Muscle of arm (tissue), 1 donor: ENCODE measurements at regions not wholly inside any gene's neighbourhood (a gene's known extent, or its start where the extent isn't known, plus 50 kb on each side); places are given as distances from the start of the nearest gene placed in this dataset.
"Not testable (repeated sequence)": the region's sequence is repeated elsewhere in the genome, so short reads cannot be mapped to it uniquely, and the experiment has no call there.

Experiments used
- DNase-seq: peaks from one replicate; pipeline ENCODE4 v3.0.0-alpha.2; 2013

- peak; percentile 1 for DNase-seq
Observed at GRCh38 chr18:66280470-66280869, 323.4 kb downstream of the CDH19 start.

GRCh38 chr18:66271962-66272361 lies 331.9 kb downstream of the CDH19 start:
- DNase-seq = no peak

GRCh38 chr18:66264130-66264529 lies 339.8 kb downstream of the CDH19 start:
- no peak for DNase-seq

- no peak for DNase-seq
Observed at GRCh38 chr18:66254121-66254520, 349.8 kb downstream of the CDH19 start.

GRCh38 chr18:66252703-66253102 lies 351.2 kb downstream of the CDH19 start:
- no peak for DNase-seq

- DNase-seq = no peak
Observed at GRCh38 chr18:66235206-66235605, 368.7 kb downstream of the CDH19 start.

GRCh38 chr18:66226782-66227181 lies 377.1 kb downstream of the CDH19 start:
- no peak for DNase-seq

- not testable (repeated sequence) for DNase-seq
Observed at GRCh38 chr18:66223317-66223716, 380.6 kb downstream of the CDH19 start.

GRCh38 chr18:66222174-66222573 lies 381.7 kb downstream of the CDH19 start:
- DNase-seq = no peak

- no peak for DNase-seq
Observed at GRCh38 chr18:66219817-66220216, 384.1 kb downstream of the CDH19 start.

GRCh38 chr18:66211749-66212148 lies 392.1 kb downstream of the CDH19 start:
- no peak for DNase-seq

GRCh38 chr18:66210875-66211274 lies 393.0 kb downstream of the CDH19 start:
- no peak for DNase-seq

GRCh38 chr18:66209656-66210055 lies 394.2 kb downstream of the CDH19 start:
- DNase-seq = no peak

GRCh38 chr18:66196805-66197204 lies 407.1 kb downstream of the CDH19 start:
- no peak for DNase-seq

- no peak for DNase-seq
Observed at GRCh38 chr18:66193938-66194337, 410.0 kb downstream of the CDH19 start.

- DNase-seq = no peak
Observed at GRCh38 chr18:66193394-66193793, 410.5 kb downstream of the CDH19 start.

- DNase-seq = no peak
Observed at GRCh38 chr18:66168685-66169235, 417.9 kb downstream of the CDH7 start.

- no peak for DNase-seq
Observed at GRCh38 chr18:66167829-66168684, 417.2 kb downstream of the CDH7 start.

- no peak for DNase-seq
Observed at GRCh38 chr18:66160007-66160406, 409.2 kb downstream of the CDH7 start.

GRCh38 chr18:66159451-66159850 lies 408.6 kb downstream of the CDH7 start:
- no peak for DNase-seq

GRCh38 chr18:66156946-66157687 lies 406.3 kb downstream of the CDH7 start:
- DNase-seq = no peak

- DNase-seq = no peak
Observed at GRCh38 chr18:66150650-66151049, 399.8 kb downstream of the CDH7 start.

GRCh38 chr18:66143029-66143428 lies 392.2 kb downstream of the CDH7 start:
- DNase-seq = no peak
